ENCODE measurements at regions not wholly inside any gene's neighbourhood (a gene's known extent, or its start where the extent isn't known, plus 50 kb on each side); places are given as distances from the start of the nearest gene placed in this dataset.
"Not testable (repeated sequence)": the region's sequence is repeated elsewhere in the genome, so short reads cannot be mapped to it uniquely, and the experiment has no call there.

GRCh38 chr19:31037286-31037980 is 311.8 kb downstream of the TSHZ3 start:
- no peak for DNase-seq (ENCODE audit: low spot score)

- not testable (repeated sequence) for DNase-seq (ENCODE audit: low spot score)
Observed at GRCh38 chr19:31031455-31031854, 317.8 kb downstream of the TSHZ3 start.

GRCh38 chr19:31023038-31023437 is 326.2 kb downstream of the TSHZ3 start:
- DNase-seq (ENCODE audit: low spot score) = no peak

- DNase-seq (ENCODE audit: low spot score) = no peak
Observed at GRCh38 chr19:31018936-31019335, 330.3 kb downstream of the TSHZ3 start.

GRCh38 chr19:31015778-31016177 is 333.5 kb downstream of the TSHZ3 start:
- no peak for DNase-seq (ENCODE audit: low spot score)

- no peak for DNase-seq (ENCODE audit: low spot score)
Observed at GRCh38 chr19:31014668-31015067, 334.6 kb downstream of the TSHZ3 start.

- no peak for DNase-seq (ENCODE audit: low spot score)
Observed at GRCh38 chr19:31013384-31014020, 335.7 kb downstream of the TSHZ3 start.

GRCh38 chr19:31002518-31003244 is 346.6 kb downstream of the TSHZ3 start:
- no peak for DNase-seq (ENCODE audit: low spot score)

GRCh38 chr19:31001991-31002390 is 347.2 kb downstream of the TSHZ3 start:
- no peak for DNase-seq (ENCODE audit: low spot score)

- no peak for DNase-seq (ENCODE audit: low spot score)
Observed at GRCh38 chr19:31000913-31001312, 348.3 kb downstream of the TSHZ3 start.

- DNase-seq (ENCODE audit: low spot score) = no peak
Observed at GRCh38 chr19:30999726-31000125, 349.5 kb downstream of the TSHZ3 start.

- DNase-seq (ENCODE audit: low spot score) = no peak
Observed at GRCh38 chr19:30997222-30997621, 352.0 kb downstream of the TSHZ3 start.

- no peak for DNase-seq (ENCODE audit: low spot score)
Observed at GRCh38 chr19:30978639-30979038, 370.6 kb downstream of the TSHZ3 start.

- no peak for DNase-seq (ENCODE audit: low spot score)
Observed at GRCh38 chr19:30969591-30969990, 379.6 kb downstream of the TSHZ3 start.

GRCh38 chr19:30968841-30969399 is 380.3 kb downstream of the TSHZ3 start:
- DNase-seq (ENCODE audit: low spot score) = no peak

GRCh38 chr19:30968210-30968609 is 381.0 kb downstream of the TSHZ3 start:
- no peak for DNase-seq (ENCODE audit: low spot score)

GRCh38 chr19:30966486-30966885 is 382.8 kb downstream of the TSHZ3 start:
- DNase-seq (ENCODE audit: low spot score) = no peak

- no peak for DNase-seq (ENCODE audit: low spot score)
Observed at GRCh38 chr19:30959011-30959410, 390.2 kb downstream of the TSHZ3 start.

- DNase-seq (ENCODE audit: low spot score) = no peak
Observed at GRCh38 chr19:30955112-30956104, 393.8 kb downstream of the TSHZ3 start.

GRCh38 chr19:30944276-30944932 is 404.8 kb downstream of the TSHZ3 start:
- not testable (repeated sequence) for DNase-seq (ENCODE audit: low spot score)

All from HuH-7.5 (cell line).